ENCODE measurements at regions not wholly inside any gene's neighbourhood (a gene's known extent, or its start where the extent isn't known, plus 50 kb on each side); places are given as distances from the start of the nearest gene placed in this dataset.

GRCh38 chr5:121726991-121727390 lies 124.7 kb upstream of the FTMT start:
- TF ChIP-seq, protein P1, sequence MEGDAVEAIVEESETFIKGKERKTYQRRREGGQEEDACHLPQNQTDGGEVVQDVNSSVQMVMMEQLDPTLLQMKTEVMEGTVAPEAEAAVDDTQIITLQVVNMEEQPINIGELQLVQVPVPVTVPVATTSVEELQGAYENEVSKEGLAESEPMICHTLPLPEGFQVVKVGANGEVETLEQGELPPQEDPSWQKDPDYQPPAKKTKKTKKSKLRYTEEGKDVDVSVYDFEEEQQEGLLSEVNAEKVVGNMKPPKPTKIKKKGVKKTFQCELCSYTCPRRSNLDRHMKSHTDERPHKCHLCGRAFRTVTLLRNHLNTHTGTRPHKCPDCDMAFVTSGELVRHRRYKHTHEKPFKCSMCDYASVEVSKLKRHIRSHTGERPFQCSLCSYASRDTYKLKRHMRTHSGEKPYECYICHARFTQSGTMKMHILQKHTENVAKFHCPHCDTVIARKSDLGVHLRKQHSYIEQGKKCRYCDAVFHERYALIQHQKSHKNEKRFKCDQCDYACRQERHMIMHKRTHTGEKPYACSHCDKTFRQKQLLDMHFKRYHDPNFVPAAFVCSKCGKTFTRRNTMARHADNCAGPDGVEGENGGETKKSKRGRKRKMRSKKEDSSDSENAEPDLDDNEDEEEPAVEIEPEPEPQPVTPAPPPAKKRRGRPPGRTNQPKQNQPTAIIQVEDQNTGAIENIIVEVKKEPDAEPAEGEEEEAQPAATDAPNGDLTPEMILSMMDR (IDR thresholded peaks at IDR 0.05): no peak
- no peak for TF ChIP-seq EZH2 (IDR thresholded peaks at IDR 0.05; ENCODE audit: borderline replicate concordance, insufficient read depth, low read depth, low read length, poor library complexity, severe bottlenecking)

Measured in B cell (primary cell).